Thymus (tissue), 11 donors: ENCODE measurements at regions not wholly inside any gene's neighbourhood (a gene's known extent, or its start where the extent isn't known, plus 50 kb on each side); places are given as distances from the start of the nearest gene placed in this dataset.

Experiments used
- DNase-seq, 9 donors: peaks; one replicate each; pipeline ENCODE4 v3.0.0-alpha.2; 2013; ENCODE audit warnings: low spot score in 9 of 9, low read depth in 6 of 9, missing footprints in 1 of 9
- H3K27ac ChIP-seq, 2 donors: one replicate each; pipeline ENCODE4 v1.5.1; 2013; ENCODE audit warnings: control low read depth in 1 of 2, low read depth in 1 of 2, low read length in 1 of 2, mild to moderate bottlenecking in 1 of 2, moderate library complexity in 1 of 2
- H3K27me3 ChIP-seq, 2 donors: one replicate each; pipeline ENCODE4 v1.5.1; 2013; ENCODE audit warnings: low read length in 1 of 2; ENCODE audit not compliant: control insufficient read depth in 2 of 2, insufficient read depth in 1 of 2
- H3K36me3 ChIP-seq, 2 donors: one replicate each; pipeline ENCODE4 v1.5.1; 2013; ENCODE audit warnings: low read length in 1 of 2, mild to moderate bottlenecking in 1 of 2, moderate library complexity in 1 of 2; ENCODE audit not compliant: control insufficient read depth in 2 of 2, insufficient read depth in 2 of 2
- H3K4me1 ChIP-seq, 2 donors: one replicate each; pipeline ENCODE4 v1.5.1; 2013; ENCODE audit warnings: low read length in 2 of 2; ENCODE audit not compliant: control insufficient read depth in 2 of 2, insufficient read depth in 2 of 2
- H3K4me3 ChIP-seq, 2 donors: one replicate each; pipeline ENCODE4 v1.5.1; 2013; ENCODE audit warnings: low read length in 2 of 2, control low read depth in 1 of 2, mild to moderate bottlenecking in 1 of 2
- H3K9me3 ChIP-seq, 2 donors: one replicate each; pipeline ENCODE4 v1.5.1; 2013; ENCODE audit warnings: low read length in 1 of 2, mild to moderate bottlenecking in 1 of 2; ENCODE audit not compliant: control insufficient read depth in 2 of 2, insufficient read depth in 1 of 2
- WGBS: extraction: QIAGEN DNeasy Blood & Tissue Kit; methylation state at CpG from one replicate; pipeline ENCODE4 v1.1.7; 2013; 5-methylcytosine and 5-hydroxymethylcytosine counted together
- donor health status: healthy.

GRCh38 chr13:26961890-26962615, 201.5 kb upstream of the GPR12 start:
- H3K4me1 ChIP-seq = peaks cover 0 to 22% of the 10 kb centered on the region in 2 donors
- H3K36me3 ChIP-seq = no peaks in the 10 kb centered on the region
- H3K27ac ChIP-seq = peak overlapping the region in 1 of 2 donors; percentile 34

GRCh38 chr13:26957182-26957581, 196.6 kb upstream of the GPR12 start:
- H3K9me3 ChIP-seq = no peaks in the 10 kb centered on the region
- H3K27ac ChIP-seq = no peak overlapping the region
- no peak for DNase-seq
- peaks cover 10 to 46% of the 10 kb centered on the region in 2 donors for H3K4me1 ChIP-seq
- no peaks in the 10 kb centered on the region for H3K36me3 ChIP-seq
- 84% methylated on average over 1 of the region's 1 CpG for WGBS
- no peaks in the 10 kb centered on the region for H3K27me3 ChIP-seq
- H3K4me3 ChIP-seq = no peak overlapping the region

More at GRCh38 chr13:26961890-26962615, 201.5 kb upstream of the GPR12 start:
- Histone ChIP-seq H3K9me3 (no peaks in the 10 kb centered on the region), H3K27me3 (no peaks in the 10 kb centered on the region), H3K4me3 (no peak overlapping the region)
- 94% methylated on average over 17 of the region's 17 CpGs for WGBS
- peak in 1 of 9 donors; percentile 28 for DNase-seq

GRCh38 chr13:26956522-26957142, 196.0 kb upstream of the GPR12 start:
- H3K4me3 ChIP-seq = no peak overlapping the region
- 36% methylated on average over 10 of the region's 10 CpGs for WGBS
- peak in 1 of 9 donors; percentile 28 for DNase-seq
- H3K36me3 ChIP-seq = no peaks in the 10 kb centered on the region
- no peaks in the 10 kb centered on the region for H3K9me3 ChIP-seq
- H3K27ac ChIP-seq = no peak overlapping the region
- peaks cover 16 to 51% of the 10 kb centered on the region in 2 donors for H3K4me1 ChIP-seq
- no peaks in the 10 kb centered on the region for H3K27me3 ChIP-seq

GRCh38 chr13:26954976-26955375, 194.4 kb upstream of the GPR12 start:
- H3K27ac ChIP-seq = no peak overlapping the region
- H3K9me3 ChIP-seq = peaks cover 0 to 3% of the 10 kb centered on the region in 2 donors
- DNase-seq = no peak
- WGBS = 93% methylated on average over 4 of the region's 4 CpGs
- H3K36me3 ChIP-seq = no peaks in the 10 kb centered on the region
- H3K4me1 ChIP-seq = peaks cover 23 to 64% of the 10 kb centered on the region in 2 donors
- H3K27me3 ChIP-seq = no peaks in the 10 kb centered on the region
- H3K4me3 ChIP-seq = no peak overlapping the region

GRCh38 chr13:26953291-26953690, 192.7 kb upstream of the GPR12 start:
- H3K4me1 ChIP-seq = peaks cover 23 to 64% of the 10 kb centered on the region in 2 donors
- no peaks in the 10 kb centered on the region for H3K27me3 ChIP-seq
- peaks cover 0 to 3% of the 10 kb centered on the region in 2 donors for H3K9me3 ChIP-seq
- 95% methylated on average over 5 of the region's 5 CpGs for WGBS
- DNase-seq = no peak
- peak overlapping the region in 1 of 2 donors; percentile 80 for H3K27ac ChIP-seq
- H3K4me3 ChIP-seq = no peak overlapping the region
- no peaks in the 10 kb centered on the region for H3K36me3 ChIP-seq

GRCh38 chr13:26952551-26953143, 192.1 kb upstream of the GPR12 start:
- H3K27ac ChIP-seq = peak overlapping the region in 1 of 2 donors; percentile 80
- H3K27me3 ChIP-seq = no peaks in the 10 kb centered on the region
- H3K4me1 ChIP-seq = peaks cover 23 to 64% of the 10 kb centered on the region in 2 donors
- peak in 6 of 9 donors; percentile 37 to 79 (median 48) for DNase-seq
- H3K36me3 ChIP-seq = no peaks in the 10 kb centered on the region
- H3K9me3 ChIP-seq = peaks cover 0 to 3% of the 10 kb centered on the region in 2 donors
- no peak overlapping the region for H3K4me3 ChIP-seq
- WGBS = 63% methylated on average over 12 of the region's 12 CpGs

- peak in 1 of 9 donors; percentile 22 for DNase-seq
- H3K36me3 ChIP-seq = no peaks in the 10 kb centered on the region
- 85% methylated on average over 12 of the region's 12 CpGs for WGBS
- H3K27ac ChIP-seq = peak overlapping the region in 1 of 2 donors; percentile 47
- no peaks in the 10 kb centered on the region for H3K27me3 ChIP-seq
- H3K9me3 ChIP-seq = peaks cover 0 to 3% of the 10 kb centered on the region in 2 donors
- peaks cover 21 to 57% of the 10 kb centered on the region in 2 donors for H3K4me1 ChIP-seq
- H3K4me3 ChIP-seq = no peak overlapping the region
These were observed 191.1 kb upstream of the GPR12 start for GRCh38 chr13:26951581-26952177.

- DNase-seq = no peak
- Histone ChIP-seq H3K27ac (no peak overlapping the region), H3K36me3 (no peaks in the 10 kb centered on the region), H3K9me3 (peaks cover 0 to 3% of the 10 kb centered on the region in 2 donors), H3K27me3 (no peaks in the 10 kb centered on the region), H3K4me1 (peaks cover 20 to 50% of the 10 kb centered on the region in 2 donors), H3K4me3 (no peak overlapping the region)
- WGBS = 95% methylated on average over 17 of the region's 17 CpGs
These were observed 190.4 kb upstream of the GPR12 start for GRCh38 chr13:26950968-26951367.

GRCh38 chr13:26950546-26950945, 190.0 kb upstream of the GPR12 start:
- H3K36me3 ChIP-seq = no peaks in the 10 kb centered on the region
- H3K9me3 ChIP-seq = peaks cover 0 to 3% of the 10 kb centered on the region in 2 donors
- DNase-seq = no peak
- H3K4me1 ChIP-seq = peaks cover 20 to 49% of the 10 kb centered on the region in 2 donors
- no peak overlapping the region for H3K27ac ChIP-seq
- H3K4me3 ChIP-seq = no peak overlapping the region
- WGBS = 92% methylated on average over 10 of the region's 10 CpGs
- no peaks in the 10 kb centered on the region for H3K27me3 ChIP-seq
